Activated T-cell treated with anti-CD3 and anti-CD28 coated beads for 1 hour (primary cell): ENCODE measurements at regions not wholly inside any gene's neighbourhood (a gene's known extent, or its start where the extent isn't known, plus 50 kb on each side); places are given as distances from the start of the nearest gene placed in this dataset.

Experiments
- DNase-seq: peaks from one replicate; pipeline ENCODE4 v3.0.0-alpha.2; 2020; ENCODE audit warnings: low read depth

DNA sequence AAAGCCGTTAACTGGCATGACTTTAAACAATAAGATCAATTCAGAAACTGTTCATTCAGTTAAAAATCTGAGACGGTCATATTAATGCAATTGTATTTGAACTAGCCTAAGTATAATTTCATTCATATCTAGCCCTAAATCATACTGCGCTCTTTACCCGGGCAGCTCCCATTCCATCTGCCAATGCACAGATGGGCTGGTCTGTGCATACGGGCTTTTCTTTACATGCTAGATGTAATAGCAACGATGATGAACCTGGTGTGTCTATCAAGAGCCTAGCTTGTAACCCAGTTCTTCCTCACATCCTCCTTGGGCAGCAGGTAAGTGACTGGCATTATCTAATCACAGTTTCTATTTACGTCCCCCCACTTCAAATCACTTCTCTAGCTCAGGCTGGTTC lies 631.5 kb upstream of the KLHL29 start:
- no peak for DNase-seq

DNA sequence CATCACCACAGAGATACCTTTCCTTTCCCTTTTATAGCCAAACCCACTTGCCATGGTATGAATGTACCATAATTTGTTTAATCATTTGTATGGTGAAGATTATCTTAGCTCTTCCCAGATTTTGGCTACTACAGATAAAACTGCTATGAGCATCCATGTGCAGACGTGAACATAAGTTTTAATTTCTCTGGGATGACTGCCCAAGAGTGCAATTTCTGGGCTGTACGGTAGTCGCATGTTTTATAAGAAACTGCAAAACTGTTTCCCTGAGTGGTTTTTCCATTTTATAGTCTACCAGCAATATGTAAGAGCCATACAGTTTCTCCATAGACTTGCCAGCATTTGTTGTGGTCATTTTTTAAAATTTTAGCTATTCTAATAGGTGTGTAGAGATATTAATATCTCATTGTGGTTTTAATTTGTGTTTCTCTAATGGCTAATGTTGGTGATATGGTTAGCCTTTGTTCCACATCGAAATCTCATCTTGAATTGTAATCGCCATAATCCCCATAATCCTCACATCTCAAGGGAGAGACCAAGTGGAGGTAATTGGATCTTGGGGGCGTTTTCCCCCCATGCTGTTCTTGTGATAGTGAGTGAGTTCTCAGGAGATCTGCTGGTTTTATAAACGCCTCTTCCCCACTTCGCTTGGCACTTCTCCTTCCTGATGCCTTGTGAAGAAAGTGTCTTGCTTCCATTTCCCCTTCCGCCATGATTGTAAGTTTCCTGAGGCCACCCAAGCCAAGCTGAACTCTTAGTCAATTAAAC lies 628.5 kb upstream of the KLHL29 start:
- DNase-seq = no peak

DNA sequence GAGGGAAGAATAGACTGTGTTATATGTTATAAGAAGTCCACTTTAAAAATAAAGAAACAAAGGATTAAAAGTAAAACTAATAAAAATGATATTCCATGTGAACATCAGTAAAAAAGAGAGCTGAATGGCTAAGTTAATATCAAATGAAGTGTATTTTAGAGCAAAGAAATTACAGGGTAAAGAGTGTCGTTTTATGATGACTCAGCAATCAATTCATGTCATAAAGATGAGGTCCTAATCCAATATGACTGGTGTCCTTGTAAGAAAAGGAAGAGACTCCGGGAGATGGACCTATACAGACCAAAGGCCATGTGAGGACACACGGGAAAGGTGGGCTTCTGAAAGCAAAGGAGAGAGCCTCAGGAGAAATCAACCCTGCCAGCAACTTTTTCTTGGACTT lies 615.5 kb upstream of the KLHL29 start:
- DNase-seq = no peak

DNA sequence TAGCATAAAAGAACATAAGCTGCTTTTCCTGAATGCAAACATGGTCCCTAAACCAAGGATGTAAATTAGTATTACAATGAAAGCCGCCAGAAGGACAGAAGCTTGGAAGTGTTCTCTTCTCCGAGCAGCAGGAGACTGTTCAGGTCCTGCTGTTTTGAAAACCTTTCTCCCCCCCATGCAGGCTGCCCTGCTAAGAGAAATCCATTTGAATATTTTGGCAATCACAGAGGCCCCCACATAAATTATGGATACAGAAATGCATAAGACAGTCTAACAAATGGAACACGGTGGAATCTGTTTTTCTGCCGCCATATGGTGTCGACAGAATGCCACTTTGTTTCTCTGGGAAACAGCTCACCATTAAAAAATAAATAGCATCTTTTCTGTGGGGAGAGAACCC lies 600.4 kb upstream of the KLHL29 start:
- no peak for DNase-seq

DNA sequence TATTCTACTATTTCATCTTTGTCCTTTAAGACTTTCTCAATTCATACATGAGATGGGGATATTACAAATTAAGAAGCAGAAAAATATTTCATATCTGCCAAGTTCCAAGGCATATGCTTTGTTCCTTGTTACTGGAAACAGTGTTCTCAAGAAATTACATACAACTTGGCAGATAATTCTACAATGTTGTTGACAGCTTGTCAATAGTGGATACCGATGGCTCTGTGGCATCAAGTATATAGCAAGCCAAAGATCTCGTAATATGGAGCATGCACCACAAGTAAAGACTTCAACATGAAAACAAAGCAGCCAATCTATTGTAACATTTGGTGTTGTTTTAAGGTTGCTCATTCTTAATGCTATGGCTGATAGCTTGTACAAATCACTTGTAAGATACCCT lies 598.2 kb upstream of the KLHL29 start:
- no peak for DNase-seq

DNA sequence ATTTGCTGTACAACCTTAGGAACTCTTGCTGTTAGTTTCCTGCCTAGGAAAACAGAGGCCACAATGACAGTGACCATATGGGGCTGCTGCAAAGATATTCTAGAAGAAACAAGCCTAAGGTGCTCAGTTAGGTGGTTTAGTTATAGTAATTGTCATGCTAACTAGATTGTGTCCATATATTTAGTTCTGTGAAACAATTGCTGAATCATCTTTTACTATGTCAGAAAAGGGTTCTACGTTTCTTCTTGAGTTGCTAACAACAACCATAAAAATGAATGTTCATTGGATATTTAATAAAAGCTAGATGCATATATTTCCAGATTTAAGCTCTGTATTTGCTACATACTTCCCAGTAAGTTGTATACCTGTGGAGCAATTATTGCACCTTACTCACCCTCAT lies 597.2 kb upstream of the KLHL29 start:
- DNase-seq = no peak

DNA sequence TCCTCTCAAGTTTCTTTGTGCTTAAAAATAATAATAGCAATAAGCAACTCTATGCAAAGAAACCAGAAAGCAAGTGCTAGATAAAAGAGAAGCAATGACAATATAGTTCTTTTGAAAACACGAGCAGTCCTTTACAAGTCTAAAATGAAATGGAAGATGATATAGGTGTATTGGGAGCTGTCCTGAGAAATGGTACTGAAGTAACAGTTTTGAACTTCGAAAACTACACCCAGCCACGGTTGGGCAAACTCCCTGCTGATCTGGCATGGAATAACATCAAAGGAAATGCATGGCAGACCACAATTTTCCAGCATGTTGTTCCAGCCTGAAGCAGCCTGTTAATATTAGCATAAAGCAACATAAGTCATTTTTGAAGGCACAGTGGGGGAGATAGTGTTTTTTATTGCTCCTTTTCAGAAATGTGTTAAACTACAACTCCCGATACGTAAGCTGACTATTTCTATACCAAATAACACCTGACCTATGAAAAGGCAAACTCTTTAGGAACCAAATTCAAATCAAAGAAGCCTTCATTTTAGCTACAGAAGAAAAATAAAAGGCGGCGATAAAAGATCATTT lies 596.1 kb upstream of the KLHL29 start:
- no peak for DNase-seq

DNA sequence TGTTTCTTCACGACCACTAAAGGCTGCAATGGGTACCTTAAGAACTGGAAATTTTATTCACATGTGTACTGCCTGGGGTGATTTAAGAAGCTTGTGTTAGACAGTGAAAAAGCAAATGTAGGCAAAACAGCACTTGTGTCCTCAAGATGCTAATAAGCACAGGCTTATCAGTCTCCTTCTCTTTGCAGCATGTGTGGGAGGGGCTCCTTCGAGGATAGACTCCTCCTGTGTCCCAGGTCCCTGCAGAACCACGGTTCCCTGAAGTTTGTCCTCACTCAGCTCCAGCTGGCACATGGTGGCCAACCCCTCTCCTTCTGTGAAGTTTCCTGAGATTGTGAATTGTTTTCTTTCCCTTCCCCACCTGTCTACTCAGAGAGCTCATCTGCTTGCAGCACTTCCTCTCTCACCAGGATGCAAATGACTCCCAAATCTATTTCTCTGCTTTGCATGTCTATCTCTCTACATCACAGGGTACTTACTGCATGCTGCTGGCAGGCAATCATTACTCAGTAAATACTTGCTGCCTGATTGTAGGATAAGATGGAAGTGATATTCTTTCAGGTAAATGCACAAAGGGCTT lies 589.6 kb upstream of the KLHL29 start:
- DNase-seq = no peak

DNA sequence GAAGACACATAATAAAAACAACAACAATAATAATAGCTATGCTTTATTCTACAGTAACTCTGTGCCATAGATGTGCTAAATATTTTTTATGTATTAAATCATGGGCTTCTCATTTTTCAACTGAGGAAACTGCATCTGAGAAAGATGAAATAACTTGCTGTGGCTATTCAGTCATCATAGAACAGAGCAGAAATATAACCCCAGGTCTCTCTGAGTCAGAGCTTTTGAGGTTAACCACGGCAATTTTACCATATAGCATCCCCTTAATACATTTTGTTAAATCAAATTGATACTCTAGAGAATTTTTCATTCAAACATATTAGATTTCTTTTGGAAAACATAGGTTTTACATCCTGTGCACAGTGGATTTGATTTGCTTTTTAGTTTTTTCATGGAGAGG lies 586.6 kb upstream of the KLHL29 start:
- DNase-seq = no peak

DNA sequence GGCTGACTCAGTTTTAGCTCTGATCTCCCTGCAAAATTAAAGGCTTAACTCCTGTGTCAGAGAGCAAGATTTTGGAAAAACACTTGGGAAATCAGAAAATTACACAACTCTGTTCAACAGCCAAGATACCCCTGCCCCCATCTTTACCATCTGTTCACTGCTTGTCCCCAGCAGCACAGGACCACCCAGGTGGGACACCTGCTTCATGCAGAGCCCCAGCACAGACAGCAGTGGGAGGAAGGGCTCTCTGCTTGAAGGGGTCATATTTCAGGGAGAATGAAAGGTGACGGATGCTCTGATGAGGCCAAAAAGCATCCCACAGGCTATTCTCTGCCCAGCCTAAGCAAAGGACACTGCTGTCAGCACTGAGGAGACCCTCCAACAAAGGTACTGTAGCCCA lies 584.6 kb upstream of the KLHL29 start:
- DNase-seq = no peak

DNA sequence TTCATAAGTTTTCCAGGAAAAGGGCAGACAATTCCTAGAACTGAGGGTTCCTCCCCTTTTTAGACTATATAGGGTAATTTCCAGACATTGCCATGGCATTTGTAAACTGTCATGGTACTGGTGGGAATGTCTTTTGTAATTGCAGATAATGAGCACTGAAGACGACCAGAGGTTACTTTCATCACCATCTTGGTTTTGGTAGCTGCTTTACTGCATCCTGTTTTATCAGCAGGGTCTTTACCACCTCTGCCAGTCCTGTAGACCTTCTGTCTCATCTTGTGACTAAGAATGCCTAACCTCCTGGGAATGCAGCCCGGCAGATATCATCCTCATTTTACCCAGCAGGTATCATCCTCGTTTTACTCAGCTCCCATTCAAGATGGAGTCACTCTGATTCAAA lies 583.9 kb upstream of the KLHL29 start:
- no peak for DNase-seq

DNA sequence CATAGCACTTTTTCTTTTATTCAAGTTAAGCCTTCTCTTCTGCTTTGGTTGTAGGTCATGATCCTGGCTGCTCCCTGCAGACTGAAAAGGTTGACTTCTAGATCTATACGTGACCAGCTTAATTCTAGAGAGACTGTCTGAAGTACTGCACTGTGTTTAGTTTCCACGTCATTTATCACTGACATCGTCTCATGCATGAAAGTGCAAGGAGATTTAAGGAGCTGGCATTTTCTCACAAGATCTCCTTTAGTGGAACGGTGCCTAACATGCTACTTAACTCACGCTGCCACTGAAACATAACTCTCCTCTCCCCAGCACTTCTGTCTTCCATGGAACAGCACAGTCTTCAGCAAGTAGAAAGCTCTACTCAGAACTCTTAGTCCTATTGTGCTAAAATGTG lies 583.0 kb upstream of the KLHL29 start:
- DNase-seq = no peak

DNA sequence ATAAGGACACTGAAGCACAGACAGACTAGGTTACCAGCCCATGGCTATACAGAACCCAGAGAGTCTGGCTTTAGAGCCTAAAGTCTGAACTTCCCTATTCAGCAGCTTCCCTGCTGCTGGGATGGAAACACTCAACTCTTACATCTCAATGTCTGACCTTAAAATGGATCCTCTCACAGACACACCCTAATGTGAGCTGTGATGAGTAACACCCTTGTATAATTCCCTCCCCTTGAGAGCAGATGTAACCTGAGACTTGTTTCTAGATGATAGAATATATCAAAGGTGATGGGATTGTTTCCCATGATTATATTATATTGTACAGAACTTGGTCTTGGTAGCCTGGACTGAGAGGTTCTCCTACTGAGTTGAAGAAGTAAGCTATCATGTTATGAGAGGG lies 577.1 kb upstream of the KLHL29 start:
- no peak for DNase-seq

DNA sequence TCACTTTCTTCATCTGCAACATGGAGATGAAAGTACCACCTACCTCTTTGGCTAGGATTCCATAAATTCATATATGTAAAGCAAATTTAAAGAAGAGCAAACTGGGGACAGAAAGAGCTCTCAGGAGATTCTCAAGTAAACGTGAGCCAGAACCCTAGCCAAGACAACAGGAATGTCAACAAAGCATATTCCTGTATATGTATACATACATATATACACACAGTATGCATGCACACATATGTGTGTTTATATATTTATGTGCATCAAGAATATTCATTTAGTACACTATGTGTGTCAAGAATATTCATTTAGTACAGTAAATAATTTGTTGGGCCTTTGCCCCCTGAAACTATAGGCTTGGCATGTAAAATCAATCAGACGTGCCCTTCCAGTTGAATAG lies 574.4 kb upstream of the KLHL29 start:
- DNase-seq = no peak

DNA sequence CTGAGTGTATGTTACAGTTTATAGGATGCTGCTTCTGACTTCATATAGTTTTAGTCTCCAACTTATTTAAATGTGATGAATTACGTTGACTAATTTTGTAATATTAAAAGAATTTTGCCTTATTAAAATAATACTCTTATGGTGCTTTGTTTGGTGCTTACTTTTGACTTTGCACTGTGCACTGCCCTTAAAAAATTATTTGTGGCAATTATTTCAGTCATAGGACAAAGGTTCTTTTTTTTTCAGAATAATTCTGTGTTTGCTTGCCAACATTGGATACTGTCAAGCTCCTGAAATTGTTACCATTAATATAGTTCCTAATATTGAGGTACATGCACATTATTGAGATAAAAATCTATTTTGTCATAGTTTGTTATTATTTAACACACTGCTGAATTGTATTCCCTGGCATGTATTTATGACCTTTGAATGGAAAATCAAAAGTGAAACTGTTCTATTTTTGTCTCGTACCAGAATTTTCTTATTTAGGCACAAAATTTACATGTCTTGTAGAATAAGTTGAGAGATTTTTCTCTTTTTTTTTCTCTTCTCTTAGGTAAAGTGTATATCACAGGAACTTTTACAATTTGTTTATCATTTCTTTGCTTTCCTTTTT lies 572.8 kb upstream of the KLHL29 start:
- no peak for DNase-seq

DNA sequence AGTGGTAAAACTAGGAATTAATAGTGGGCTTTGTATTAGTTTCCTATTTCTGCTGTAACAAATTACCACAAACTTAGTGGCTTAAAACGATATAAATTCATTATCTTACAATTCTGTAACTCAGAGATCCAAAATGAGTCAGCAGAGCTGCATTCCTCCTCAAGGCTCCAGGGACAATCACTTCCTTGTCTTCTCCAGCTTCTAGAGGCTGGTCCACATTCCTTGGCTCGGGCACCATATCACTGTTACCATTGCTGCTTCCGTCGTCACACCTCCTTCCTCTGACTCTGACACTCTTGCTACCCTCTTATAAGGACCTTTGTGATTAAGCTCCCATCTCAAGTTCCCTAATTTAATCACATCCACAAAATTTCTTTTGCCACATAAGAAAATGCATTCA lies 567.8 kb upstream of the KLHL29 start:
- no peak for DNase-seq

DNA sequence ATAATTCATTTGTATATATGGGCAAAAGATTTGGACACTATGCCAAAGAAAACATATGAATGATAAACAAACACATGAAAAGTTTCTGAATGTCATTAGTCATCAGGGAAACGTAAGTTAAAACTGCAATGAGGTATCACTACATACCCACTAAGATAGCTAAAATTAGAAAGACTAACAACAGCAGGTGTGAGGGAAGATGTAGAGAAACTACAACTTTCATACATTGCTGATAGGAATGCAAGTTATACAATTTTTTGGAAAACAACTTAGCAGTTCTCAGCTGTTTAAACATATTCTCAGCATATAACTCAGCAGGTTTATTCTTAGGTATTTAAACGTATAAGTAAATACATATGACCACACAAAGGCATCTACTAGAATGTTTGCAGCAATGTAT lies 563.5 kb upstream of the KLHL29 start:
- no peak for DNase-seq

DNA sequence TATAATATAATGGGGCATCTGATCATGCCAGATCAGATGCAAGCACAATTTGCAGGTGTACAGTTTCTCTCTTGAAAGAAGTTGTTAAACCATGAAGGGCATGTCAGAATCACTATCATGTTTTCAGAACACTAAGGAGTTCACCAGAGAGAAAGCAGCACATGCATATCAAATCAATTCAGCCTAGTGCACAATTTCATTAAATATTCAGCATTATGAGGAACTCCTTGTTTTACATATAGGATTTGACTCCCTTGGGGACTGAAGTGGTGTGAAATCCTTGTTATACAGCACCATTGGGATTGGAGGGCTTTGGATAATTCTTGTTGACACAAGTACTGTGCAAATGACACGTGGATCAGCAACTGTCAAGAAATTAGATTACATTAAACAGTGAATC lies 562.1 kb upstream of the KLHL29 start:
- DNase-seq = no peak

DNA sequence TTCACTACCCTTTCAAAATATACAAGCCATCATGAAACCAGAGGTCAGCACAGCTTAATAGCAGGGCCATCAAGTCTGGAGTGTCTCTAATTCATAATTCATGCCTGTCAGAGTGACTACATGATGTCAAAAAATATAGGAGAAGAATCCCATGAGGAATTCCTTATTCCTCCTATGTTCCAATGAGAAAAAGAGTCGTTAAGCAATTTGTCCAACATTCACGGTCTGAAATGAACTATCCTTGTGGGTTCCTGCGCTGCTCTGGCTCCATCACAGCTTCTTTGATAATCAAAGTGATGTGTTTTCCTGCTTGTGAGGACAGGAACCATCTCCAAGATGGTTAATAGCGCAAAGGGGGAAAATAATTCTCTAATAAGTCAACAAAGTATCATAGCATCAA lies 560.4 kb upstream of the KLHL29 start:
- no peak for DNase-seq

DNA sequence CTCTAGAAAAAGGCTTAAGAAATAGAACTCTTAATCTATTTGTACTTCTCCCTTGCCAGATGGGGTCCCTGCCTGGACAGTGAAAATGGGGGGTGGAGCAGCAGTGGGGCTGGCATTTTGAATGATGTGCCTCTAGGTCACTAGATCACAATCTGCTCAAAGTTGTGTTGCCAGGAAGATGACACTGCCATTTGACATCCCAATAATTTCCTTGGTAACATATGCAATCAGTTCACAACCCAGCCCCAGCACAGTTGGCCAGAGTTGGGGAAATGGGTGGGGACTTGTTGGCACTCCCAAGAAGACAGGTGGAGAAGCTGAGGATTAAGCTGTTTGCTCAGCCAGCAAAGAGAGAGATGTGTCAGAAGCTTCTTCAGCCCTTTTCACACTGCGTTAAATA lies 558.3 kb upstream of the KLHL29 start:
- no peak for DNase-seq

DNA sequence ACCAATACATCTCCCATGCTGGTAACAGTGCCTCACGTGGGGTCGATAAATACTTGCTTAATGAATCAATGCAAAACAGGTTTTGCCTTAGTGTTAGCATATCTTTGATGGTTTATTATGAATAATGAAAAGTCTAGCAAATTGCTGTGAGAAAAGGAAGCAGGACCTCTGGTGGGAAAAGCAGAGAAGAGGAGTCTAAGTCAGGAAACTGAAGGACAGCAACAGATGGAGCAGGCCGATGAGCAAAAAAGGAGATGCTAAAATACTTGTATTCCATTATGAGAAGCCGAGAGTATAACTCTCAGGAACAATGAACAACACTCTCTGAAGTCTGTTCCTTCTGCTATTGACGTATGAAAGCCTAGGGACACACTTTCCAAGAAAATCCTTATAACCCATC lies 555.2 kb upstream of the KLHL29 start:
- DNase-seq = no peak

DNA sequence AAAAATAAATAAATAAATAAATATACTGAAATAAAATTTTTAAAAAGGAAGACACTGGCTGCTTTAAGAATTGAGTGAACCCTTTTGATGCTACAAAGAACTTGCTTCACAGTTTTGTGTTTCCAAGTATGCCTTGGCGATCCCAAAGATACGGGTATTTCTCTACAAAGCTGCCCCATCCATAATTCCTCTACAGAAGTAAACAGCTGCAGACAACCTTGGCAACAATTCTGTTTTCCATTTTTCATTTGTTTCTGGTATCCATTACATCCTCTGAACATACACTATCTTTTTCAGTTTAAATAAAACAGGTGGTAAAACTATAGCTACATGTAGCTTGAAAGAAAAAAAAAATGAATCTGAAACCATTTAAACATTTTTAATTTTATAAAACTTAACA lies 552.8 kb upstream of the KLHL29 start:
- DNase-seq = no peak

DNA sequence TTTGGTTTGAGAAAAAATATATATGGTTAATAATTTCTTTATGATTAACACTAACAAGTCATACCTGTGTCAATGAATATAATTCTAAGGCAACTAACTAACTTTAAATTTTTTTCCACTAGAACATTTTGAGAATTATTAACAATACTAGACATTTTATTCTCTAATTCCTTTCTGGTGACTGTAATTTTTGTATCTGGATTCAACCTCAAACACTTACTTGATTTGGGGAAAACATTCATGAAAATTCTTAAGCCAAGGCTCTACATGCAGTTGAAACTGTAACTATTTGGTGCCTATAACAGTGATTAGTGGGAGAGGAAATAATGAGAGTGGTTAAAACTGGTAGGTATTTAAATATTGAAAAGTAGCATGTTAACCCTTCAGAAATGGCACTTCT lies 546.5 kb upstream of the KLHL29 start:
- DNase-seq = no peak
